NCI-H345 treated with DMSO at 0.1 percent for 48 hours (cell line): ENCODE measurements at regions not wholly inside any gene's neighbourhood (a gene's known extent, or its start where the extent isn't known, plus 50 kb on each side); places are given as distances from the start of the nearest gene placed in this dataset.
"Not testable (repeated sequence)": the region's sequence is repeated elsewhere in the genome, so short reads cannot be mapped to it uniquely, and the experiment has no call there.

Experiments
- DNase-seq: peaks from one replicate; lab custom pipeline; 2025; ENCODE audit not compliant: unreplicated experiment; lab: John Stamatoyannopoulos, UW

DNA sequence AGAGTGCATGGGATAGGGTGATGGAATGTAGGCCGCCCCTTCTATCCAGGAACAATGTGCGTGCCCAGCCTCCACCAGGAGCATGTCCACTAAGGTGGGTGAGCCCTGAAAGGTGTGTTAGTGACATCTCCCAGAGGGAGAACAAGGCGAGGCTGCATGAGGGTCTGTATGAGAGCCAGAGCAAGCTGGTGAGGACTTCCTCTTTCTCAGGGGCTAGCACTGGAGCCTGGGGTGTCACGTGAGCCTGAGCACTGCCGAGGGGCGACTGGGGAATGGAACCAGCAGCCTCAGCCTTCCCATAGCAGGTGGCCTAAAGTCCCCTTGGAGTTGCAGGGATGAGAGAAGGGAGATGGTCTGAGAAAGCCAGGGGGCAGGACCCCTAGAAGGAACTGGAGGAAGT, 156.3 kb upstream of the COBL start:
- no peak for DNase-seq

GRCh38 chr7:51471981-51472296, 155.3 kb upstream of the COBL start:
- DNase-seq = no peak

- no peak for DNase-seq
These were observed 154.8 kb upstream of the COBL start for GRCh38 chr7:51471210-51471980.

- DNase-seq = no peak
These were observed 150.9 kb upstream of the COBL start for GRCh38 chr7:51467384-51468017.

DNA sequence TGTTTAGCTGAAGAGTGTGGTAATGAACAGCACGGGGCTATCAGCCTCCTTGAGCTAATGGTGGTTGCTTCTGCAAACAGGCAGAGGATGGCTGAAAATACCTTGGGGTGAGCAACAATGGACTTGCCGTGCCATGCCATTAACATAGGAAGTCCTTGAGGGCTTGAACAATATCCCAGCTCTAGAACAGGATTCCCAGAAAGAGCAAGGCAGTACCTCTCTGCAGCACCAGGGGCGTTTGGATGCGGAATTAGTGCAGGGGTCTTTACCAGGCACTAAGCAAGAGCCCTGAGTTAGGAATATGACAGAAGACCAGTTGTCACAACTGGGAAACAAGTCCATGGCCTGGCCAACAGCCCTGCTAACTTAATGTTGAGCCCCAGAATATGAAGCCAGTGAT, 143.2 kb upstream of the COBL start:
- no peak for DNase-seq

DNA sequence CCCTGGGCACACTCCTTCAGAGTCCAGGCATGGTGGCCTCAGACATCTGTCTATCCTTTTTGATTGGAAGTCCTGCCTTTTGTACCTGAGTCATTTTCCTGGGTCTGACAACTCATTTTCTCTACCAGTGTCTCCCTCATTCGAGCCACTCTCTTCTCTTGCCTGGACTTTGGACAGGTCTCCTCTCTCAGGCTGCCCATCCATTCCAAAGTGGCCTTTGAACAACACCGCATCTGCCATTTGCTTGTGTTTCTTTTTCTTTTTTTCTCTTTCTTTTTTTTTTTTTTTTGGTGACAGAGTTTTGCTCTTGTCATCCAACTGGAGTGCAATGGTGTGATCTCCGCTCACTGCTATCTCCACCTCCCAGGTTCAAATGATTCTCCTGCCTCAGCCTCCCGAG, 142.1 kb upstream of the COBL start:
- no peak for DNase-seq

DNA sequence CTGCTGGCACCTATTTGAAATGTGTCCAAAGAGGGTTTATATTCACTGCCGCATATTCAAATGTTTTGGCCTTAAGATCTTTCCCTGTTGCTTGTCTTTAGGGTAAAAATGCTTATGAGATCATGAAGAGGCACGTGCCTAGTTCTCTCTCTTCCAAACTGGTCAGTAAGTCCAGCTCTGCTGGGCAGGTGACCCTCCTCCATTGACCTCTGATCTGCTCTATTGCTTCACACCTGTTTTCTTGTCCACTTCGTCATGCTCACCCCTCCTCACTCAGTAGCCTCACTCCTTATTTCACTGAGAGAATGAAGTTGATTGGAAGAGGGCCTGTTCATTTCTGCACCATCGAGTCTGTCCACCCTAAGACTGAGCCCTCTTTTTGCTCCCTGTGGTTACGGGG, 140.5 kb upstream of the COBL start:
- no peak for DNase-seq

GRCh38 chr7:51456431-51457060, 139.9 kb upstream of the COBL start:
- DNase-seq = peak; percentile 53

- peak; percentile 88 for DNase-seq
These were observed 139.3 kb upstream of the COBL start for GRCh38 chr7:51455948-51456347.

- peak; percentile 58 for DNase-seq
These were observed 138.9 kb upstream of the COBL start for GRCh38 chr7:51455513-51455912.

GRCh38 chr7:51455086-51455485, 138.5 kb upstream of the COBL start:
- DNase-seq = peak; percentile 13

DNA sequence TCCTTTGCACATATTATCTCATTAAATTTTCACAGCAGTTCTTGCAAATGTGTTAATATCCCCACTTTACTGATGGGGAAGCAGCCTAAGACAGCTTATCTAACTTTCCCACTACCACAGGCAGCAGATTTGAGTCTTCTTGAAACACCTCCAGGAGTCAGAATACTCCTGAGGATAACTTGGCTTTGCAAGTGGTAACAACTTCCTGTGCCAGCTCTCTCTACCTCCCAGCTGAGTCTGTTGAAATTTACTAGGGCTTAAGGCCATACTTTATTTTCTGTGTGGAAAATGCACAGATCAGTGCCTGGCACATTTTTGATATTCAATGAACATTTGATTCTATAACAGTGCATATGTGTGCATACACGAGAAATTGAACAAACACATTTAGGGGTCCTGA, 136.1 kb upstream of the COBL start:
- DNase-seq = no peak

- DNase-seq = peak; percentile 65
These were observed 135.3 kb upstream of the COBL start for GRCh38 chr7:51451751-51452476.

DNA sequence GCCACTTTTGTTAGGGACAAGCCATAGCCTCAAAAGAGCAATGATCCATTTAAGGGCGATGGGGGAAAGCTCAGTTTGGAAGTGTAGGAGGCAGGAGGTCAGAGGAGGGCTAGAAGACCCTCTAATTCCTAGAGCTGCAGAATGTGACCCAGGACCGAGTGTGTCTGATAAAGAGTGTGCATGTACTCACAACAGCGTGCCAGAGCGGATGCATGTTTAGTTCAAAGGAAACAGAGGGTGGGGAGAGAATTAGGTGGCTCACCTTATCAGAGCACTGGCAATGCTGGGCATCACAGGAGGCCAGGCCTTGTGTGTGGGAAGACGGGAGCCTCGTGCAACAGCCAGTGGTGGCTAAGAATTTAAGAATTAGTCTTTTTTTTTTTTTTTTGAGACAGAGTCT, 133.9 kb upstream of the COBL start:
- DNase-seq = no peak

DNA sequence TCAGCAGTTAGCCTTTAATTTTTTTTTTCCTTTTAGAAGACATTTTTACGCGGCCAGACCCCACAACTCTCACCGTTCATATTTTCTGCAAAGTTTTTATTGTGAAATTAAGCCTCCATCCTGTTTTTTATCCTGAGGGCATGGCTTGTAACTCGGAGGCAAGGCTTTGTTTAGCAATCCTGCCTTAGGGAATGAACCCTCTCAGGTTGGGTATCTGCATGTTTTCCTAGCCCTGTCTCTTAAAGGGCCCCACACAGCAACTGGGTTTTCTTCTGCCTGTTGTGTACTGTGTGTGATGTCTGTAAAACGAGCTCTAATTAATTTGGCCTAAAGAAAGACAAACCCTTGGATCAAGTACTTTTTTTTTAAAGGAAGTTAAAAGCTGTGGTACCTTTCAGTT, 130.2 kb upstream of the COBL start:
- DNase-seq = no peak

DNA sequence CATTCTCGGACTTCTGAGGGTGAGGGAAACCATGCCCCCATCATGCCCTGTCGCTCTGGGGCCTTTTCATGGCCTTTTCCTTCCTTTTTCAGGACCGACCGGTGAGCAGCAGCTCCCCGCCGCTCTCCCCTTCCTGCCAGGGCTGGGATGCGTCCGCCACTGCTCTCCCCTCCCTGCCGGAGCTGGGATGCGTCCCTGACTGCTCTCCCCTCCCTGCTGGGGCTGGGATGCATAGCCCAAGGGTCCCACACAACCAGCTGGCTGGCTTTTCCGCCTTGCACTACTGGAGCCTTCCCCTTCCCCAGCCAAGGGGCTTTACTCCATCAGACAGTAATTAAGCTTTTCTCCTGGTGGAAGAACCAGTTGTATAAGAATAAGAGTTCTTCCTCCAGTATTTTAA, 129.7 kb upstream of the COBL start:
- no peak for DNase-seq

DNA sequence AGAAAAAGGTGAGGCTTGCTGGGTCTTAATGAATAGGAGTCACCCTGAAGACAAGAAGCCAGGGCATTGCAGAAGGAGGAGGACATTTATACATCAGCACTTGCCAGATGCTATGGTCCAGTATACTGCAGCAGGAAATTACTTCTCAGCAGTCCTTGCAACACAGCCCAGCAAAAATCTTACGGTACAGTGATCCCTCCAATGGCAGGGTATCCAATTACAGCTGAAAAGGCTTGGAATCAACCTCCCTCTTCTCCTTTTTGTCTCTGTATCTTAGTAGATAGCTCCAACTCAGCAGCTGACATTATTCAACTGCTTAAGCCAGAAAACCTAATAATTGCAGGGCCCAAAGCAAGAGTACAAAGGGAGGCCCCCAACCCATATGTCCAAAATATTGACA, 128.3 kb upstream of the COBL start:
- no peak for DNase-seq

GRCh38 chr7:51430480-51431086, 114.0 kb upstream of the COBL start:
- peak; percentile 76 for DNase-seq

GRCh38 chr7:51428217-51428887, 111.7 kb upstream of the COBL start:
- peak; percentile 34 for DNase-seq

DNA sequence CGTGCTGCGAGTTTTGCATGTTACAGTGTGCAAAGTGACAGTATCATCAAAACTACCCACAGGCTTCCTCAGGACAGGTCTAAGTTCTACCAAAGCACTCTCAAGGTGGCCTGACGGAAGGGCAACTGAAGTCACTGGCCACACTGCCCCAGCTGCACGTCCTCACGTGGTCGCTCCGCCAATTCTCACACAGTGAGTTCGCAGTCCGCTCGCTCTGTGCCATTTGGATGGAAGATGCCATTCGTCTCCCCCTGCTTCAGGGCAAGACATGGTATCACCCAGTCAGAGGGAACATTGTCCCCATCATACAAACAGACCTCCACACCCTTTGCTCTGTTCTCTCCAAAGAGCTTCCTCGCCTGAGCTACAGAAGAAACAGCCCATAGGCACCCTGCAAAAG, 109.6 kb upstream of the COBL start:
- DNase-seq = no peak

DNA sequence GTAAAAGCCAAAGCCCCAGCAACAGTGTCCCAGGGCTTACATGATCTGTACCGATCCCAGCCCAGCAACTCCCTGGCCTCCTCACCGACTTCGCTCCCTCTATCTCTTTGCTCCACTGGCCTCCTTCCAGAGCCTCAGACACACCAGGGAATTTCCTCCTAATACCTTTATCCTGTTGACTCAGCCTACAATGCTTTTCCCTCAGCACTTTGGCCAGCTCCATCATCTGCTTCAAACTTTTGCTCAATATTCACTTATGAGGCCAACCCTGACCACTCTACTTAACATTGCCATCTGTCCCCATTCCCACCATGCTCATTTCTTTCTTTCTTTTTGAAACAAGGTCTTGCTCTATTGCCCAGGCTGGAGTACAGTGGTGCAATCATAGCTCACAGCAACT, 93.3 kb upstream of the COBL start:
- not testable (repeated sequence) for DNase-seq
